Breast epithelium (tissue), 3 donors: ENCODE measurements at regions not wholly inside any gene's neighbourhood (a gene's known extent, or its start where the extent isn't known, plus 50 kb on each side); places are given as distances from the start of the nearest gene placed in this dataset.

Experiments used
- CTCF ChIP-seq, 3 donors: fragments of 450-650 bp; IDR thresholded peaks; one replicate each; pipeline ENCODE4 v1.5.1; 2016 to 2017; ENCODE audit warnings: antibody characterized with exemption in 3 of 3, mild to moderate bottlenecking in 3 of 3, moderate library complexity in 3 of 3
- POLR2A ChIP-seq: fragments of 450-650 bp; IDR thresholded peaks from one replicate; pipeline ENCODE4 v1.6.1; 2016; ENCODE audit warnings: antibody characterized with exemption, mild to moderate bottlenecking, moderate library complexity

GRCh38 chr5:92544596-92544995, 1036.4 kb downstream of the NR2F1-AS1 start:
- TF ChIP-seq POLR2A = no peak
- TF ChIP-seq CTCF (IDR thresholded peaks at IDR 0.05) = no peak
